K562 (cell line): ENCODE measurements at regions not wholly inside any gene's neighbourhood (a gene's known extent, or its start where the extent isn't known, plus 50 kb on each side); places are given as distances from the start of the nearest gene placed in this dataset.
"Not testable (repeated sequence)": the region's sequence is repeated elsewhere in the genome, so short reads cannot be mapped to it uniquely, and the experiment has no call there.

ENCODE experiments used
- HDAC2 ChIP-seq: fragments of 450-650 bp; IDR thresholded peaks from 2 replicates; pipeline ENCODE4 v1.6.1; 2016; ENCODE audit warnings: mild to moderate bottlenecking
- IRF2 ChIP-seq: sonication (generic); formaldehyde crosslinking; IDR thresholded peaks from 2 replicates; pipeline ENCODE4 v1.8.1; 2022; ENCODE audit warnings: mild to moderate bottlenecking, missing genetic modification reagents
- KDM2B ChIP-seq: fragments of 250-450 bp; sonication (Bioruptor Pico); IDR thresholded peaks from 2 replicates; pipeline ENCODE4 v1.8.0; 2021; ENCODE audit warnings: mild to moderate bottlenecking, moderate library complexity
- TCF7 ChIP-seq: sonication (generic); IDR thresholded peaks from 2 replicates; pipeline ENCODE4 v1.6.1; 2016; ENCODE audit warnings: antibody characterized with exemption, borderline replicate concordance
- ZFPM2 ChIP-seq: fragments of 250-450 bp; sonication (Bioruptor Pico); IDR thresholded peaks from 2 replicates; pipeline ENCODE4 v1.5.1; 2022; ENCODE audit warnings: mild to moderate bottlenecking

GRCh38 chr11:67938371-67938770 is 65.5 kb downstream of the UNC93B1 start:
- not testable (repeated sequence) for TF ChIP-seq HDAC2; TCF7; ZFPM2 (CRISPR knock-in tag); IRF2 (CRISPR knock-in tag); KDM2B (CRISPR knock-in tag)
